Sigmoid colon (tissue), 4 donors: ENCODE measurements at regions not wholly inside any gene's neighbourhood (a gene's known extent, or its start where the extent isn't known, plus 50 kb on each side); places are given as distances from the start of the nearest gene placed in this dataset.

Experiments
- EP300 ChIP-seq, 4 donors: sonication (generic); formaldehyde crosslinking; IDR thresholded peaks; one replicate each; pipeline ENCODE4 v1.6.1; 2017; ENCODE audit warnings: antibody characterized with exemption in 4 of 4
- POLR2A ChIP-seq, 2 donors: fragments of 450-650 bp; IDR thresholded peaks; one replicate each; pipeline ENCODE4 v1.6.1; 2016; ENCODE audit warnings: antibody characterized with exemption in 2 of 2, mild to moderate bottlenecking in 2 of 2, moderate library complexity in 2 of 2
- POLR2AphosphoS5 ChIP-seq, 4 donors: sonication (generic); formaldehyde crosslinking; IDR thresholded peaks; one replicate each; pipeline ENCODE4 v1.6.1; 2017; ENCODE audit warnings: antibody characterized with exemption in 4 of 4
- TF ChIP-seq, protein P1 (sequence below), 4 experiments: fragments of 450-650 bp in 3 of 4; fragments of 200-600 bp in 1 of 4; IDR thresholded peaks; one replicate each; pipeline ENCODE4 v1.5.1; 2016 to 2019; ENCODE audit warnings: antibody characterized with exemption in 4 of 4, mild to moderate bottlenecking in 3 of 4, moderate library complexity in 2 of 4

DNA sequence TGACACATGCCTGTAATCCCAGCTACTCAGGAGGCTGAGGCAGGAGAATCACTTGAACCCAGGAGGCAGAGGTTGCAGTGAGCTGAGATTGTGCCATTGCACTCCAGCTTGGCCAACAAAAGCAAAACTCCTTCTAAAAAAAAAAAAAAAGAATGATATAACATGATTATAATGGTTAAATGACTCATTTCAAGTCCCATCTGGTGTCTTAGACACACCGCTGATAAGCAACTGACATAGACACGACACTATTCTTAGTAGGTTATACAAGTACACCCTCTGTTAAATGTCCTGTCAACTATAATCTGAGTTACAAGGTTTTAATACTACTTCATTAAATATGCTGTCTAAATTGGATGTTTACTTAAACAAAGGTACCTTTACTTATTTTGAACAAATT lies 405.3 kb upstream of the CLINT1 start:
- TF ChIP-seq POLR2A (IDR thresholded peaks at IDR 0.05) (no peak), EP300 (IDR thresholded peaks at IDR 0.05) (no peak), POLR2AphosphoS5 (IDR thresholded peaks at IDR 0.05) (no peak)
- TF ChIP-seq, protein P1, sequence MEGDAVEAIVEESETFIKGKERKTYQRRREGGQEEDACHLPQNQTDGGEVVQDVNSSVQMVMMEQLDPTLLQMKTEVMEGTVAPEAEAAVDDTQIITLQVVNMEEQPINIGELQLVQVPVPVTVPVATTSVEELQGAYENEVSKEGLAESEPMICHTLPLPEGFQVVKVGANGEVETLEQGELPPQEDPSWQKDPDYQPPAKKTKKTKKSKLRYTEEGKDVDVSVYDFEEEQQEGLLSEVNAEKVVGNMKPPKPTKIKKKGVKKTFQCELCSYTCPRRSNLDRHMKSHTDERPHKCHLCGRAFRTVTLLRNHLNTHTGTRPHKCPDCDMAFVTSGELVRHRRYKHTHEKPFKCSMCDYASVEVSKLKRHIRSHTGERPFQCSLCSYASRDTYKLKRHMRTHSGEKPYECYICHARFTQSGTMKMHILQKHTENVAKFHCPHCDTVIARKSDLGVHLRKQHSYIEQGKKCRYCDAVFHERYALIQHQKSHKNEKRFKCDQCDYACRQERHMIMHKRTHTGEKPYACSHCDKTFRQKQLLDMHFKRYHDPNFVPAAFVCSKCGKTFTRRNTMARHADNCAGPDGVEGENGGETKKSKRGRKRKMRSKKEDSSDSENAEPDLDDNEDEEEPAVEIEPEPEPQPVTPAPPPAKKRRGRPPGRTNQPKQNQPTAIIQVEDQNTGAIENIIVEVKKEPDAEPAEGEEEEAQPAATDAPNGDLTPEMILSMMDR (IDR thresholded peaks at IDR 0.05): no peak
